ENCODE measurements at regions not wholly inside any gene's neighbourhood (a gene's known extent, or its start where the extent isn't known, plus 50 kb on each side); places are given as distances from the start of the nearest gene placed in this dataset.

DNA sequence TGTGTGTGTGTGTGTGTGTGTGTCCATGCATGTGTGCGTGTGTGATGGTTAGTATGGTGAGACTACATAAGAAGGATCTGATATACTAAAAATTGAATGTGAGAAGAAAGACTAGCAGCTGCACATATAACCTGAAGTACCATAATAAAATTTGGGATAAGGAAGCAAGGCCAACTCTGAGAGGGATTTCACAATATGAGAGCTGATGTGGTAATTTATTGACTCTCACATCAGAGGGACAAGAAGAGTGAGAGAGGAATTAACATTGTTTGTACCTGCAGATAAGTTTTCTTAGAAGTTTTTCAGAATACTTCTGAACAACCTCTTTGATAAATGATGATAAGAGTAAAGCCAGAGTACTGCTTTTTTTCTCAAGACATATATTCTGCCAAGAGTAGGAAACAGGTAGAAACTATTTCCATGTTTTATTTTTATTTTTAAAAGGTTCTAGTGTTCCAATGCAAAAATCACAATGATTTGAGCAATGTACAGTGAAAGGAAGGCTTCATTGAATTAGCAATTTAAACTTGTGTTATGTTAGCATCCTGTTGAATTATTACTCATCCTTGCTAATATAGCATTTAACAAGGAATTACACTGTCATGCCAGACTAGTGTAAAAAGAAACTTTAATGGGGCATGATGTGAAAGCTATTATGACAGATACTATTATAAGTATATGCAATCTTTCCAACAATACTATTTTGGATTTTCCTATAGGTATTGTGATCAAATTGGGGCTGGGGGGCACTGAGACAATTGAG lies 415.5 kb upstream of the ARPP21 start:
- 57% methylated on average over 1 of the region's 1 CpG for WGBS (ENCODE audit: insufficient coverage)
- no peaks in the 10 kb centered on the region for H3K27me3 ChIP-seq (replicated peaks in 1 of 2; ENCODE audit: control insufficient read depth in 2 of 2, extremely low read depth in 1 of 2, insufficient read depth in 2 of 2, low read length in 1 of 2)
- ATAC-seq (replicated peaks in 1 of 4), result no peak
- H3K36me3 ChIP-seq (ENCODE audit: control insufficient read depth in 2 of 2, extremely low read depth in 1 of 2, insufficient read depth in 1 of 2, low read length in 1 of 2), result no peaks in the 10 kb centered on the region
- no peak overlapping the region for H3K4me3 ChIP-seq (ENCODE audit: control insufficient read depth in 1 of 2, extremely low read depth in 1 of 2, low read length in 1 of 2)
- H3K27ac ChIP-seq (ENCODE audit: low read length), result no peak overlapping the region
- no peaks in the 10 kb centered on the region for H3K4me1 ChIP-seq (ENCODE audit: control insufficient read depth in 1 of 2, extremely low read depth in 1 of 2, insufficient read depth in 2 of 2, low read length in 2 of 2)
- H3K9me3 ChIP-seq, result no peaks in the 10 kb centered on the region
- peaks cover 2 to 5% (median 5%) of the 10 kb centered on the region in 3 donors for H3K9me3 Mint-ChIP-seq
- H3K27me3 Mint-ChIP-seq, result no peaks in the 10 kb centered on the region
- no peaks in the 10 kb centered on the region for H3K36me3 Mint-ChIP-seq
- CTCF ChIA-PET, result no interaction called here
- POLR2A ChIA-PET, result no interaction called here
- DNase-seq, result no peak
- no peak overlapping the region for H3K4me3 Mint-ChIP-seq
- H3K4me1 Mint-ChIP-seq, result no peaks in the 10 kb centered on the region
- no peak overlapping the region for H3K27ac Mint-ChIP-seq

DNA sequence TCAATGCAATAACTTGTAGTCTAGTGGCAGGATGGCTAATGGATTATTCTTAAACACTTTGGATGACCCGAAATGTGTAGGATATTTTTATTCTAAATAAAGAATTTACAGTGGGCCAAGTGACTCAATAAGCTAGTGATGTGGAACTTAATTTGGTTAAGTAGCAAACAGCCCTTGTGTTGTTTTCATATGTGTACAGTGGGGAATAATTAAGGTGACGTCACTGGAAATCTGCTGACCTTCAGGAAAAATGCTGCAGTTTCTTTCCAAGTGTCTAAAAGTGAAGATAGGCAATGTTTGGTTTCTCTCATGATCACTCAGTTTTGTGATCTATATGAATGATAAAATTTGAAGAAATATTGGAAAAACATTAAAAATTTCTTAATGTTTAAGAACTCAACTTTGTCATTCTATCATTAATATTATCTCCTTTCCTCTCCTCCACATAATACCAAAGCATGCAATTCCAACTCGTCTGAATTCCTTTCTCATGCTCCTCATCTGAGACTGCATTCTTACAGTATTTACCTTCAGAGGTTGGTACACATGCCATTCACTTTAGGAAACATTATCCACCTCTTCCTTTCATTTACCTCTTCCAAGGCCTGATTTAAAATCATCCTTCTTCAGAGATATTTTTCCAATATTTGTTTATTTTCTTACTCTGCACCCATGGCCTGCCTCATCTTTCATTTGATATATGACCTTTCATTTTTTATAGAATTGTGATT lies 414.6 kb upstream of the ARPP21 start:
- ChIA-PET POLR2A (no interaction called here), CTCF (no interaction called here)
- WGBS (ENCODE audit: insufficient coverage), result 80% methylated on average over 2 of the region's 3 CpGs
- no peaks in the 10 kb centered on the region for H3K36me3 Mint-ChIP-seq
- peaks cover 2 to 5% (median 5%) of the 10 kb centered on the region in 3 donors for H3K9me3 Mint-ChIP-seq
- DNase-seq, result no peak
- Histone ChIP-seq H3K27me3 (replicated peaks in 1 of 2; ENCODE audit: control insufficient read depth in 2 of 2, extremely low read depth in 1 of 2, insufficient read depth in 2 of 2, low read length in 1 of 2) (no peaks in the 10 kb centered on the region), H3K4me1 (ENCODE audit: control insufficient read depth in 1 of 2, extremely low read depth in 1 of 2, insufficient read depth in 2 of 2, low read length in 2 of 2) (no peaks in the 10 kb centered on the region), H3K9me3 (no peaks in the 10 kb centered on the region), H3K36me3 (ENCODE audit: control insufficient read depth in 2 of 2, extremely low read depth in 1 of 2, insufficient read depth in 1 of 2, low read length in 1 of 2) (no peaks in the 10 kb centered on the region), H3K4me3 (ENCODE audit: control insufficient read depth in 1 of 2, extremely low read depth in 1 of 2, low read length in 1 of 2) (no peak overlapping the region), H3K27ac (ENCODE audit: low read length) (no peak overlapping the region)
- ATAC-seq (replicated peaks in 1 of 4), result no peak
- H3K4me3 Mint-ChIP-seq, result no peak overlapping the region
- H3K4me1 Mint-ChIP-seq, result no peaks in the 10 kb centered on the region
- H3K27ac Mint-ChIP-seq, result no peak overlapping the region
- H3K27me3 Mint-ChIP-seq, result no peaks in the 10 kb centered on the region

DNA sequence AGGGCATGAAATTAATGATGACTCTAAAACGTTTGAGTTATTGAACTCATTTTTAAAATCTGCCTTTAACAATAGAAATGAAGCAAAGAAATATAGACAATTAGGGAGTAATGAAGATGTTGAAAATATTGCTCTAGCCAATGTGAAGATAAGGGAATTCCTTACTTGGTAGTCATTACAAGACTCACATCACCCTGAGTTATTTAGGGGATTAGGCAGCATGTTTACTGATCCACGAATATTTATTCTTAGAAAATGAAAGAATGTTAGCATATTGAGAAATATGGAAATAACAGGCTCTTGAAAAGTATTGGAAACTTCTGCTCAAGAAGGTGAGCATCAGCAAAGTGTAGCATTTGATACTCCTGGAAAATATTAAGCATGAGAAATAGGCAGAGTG lies 398.1 kb upstream of the ARPP21 start:
- ATAC-seq (replicated peaks in 1 of 4) (no peak), DNase-seq (no peak)
- Histone ChIP-seq H3K27me3 (replicated peaks in 1 of 2; ENCODE audit: control insufficient read depth in 2 of 2, extremely low read depth in 1 of 2, insufficient read depth in 2 of 2, low read length in 1 of 2) (no peaks in the 10 kb centered on the region), H3K36me3 (ENCODE audit: control insufficient read depth in 2 of 2, extremely low read depth in 1 of 2, insufficient read depth in 1 of 2, low read length in 1 of 2) (no peaks in the 10 kb centered on the region), H3K4me1 (ENCODE audit: control insufficient read depth in 1 of 2, extremely low read depth in 1 of 2, insufficient read depth in 2 of 2, low read length in 2 of 2) (no peaks in the 10 kb centered on the region), H3K9me3 (no peaks in the 10 kb centered on the region), H3K27ac (ENCODE audit: low read length) (no peak overlapping the region), H3K4me3 (ENCODE audit: control insufficient read depth in 1 of 2, extremely low read depth in 1 of 2, low read length in 1 of 2) (no peak overlapping the region)
- Mint-ChIP-seq H3K4me3 (no peak overlapping the region), H3K27ac (no peak overlapping the region), H3K4me1 (no peaks in the 10 kb centered on the region), H3K27me3 (no peaks in the 10 kb centered on the region), H3K36me3 (no peaks in the 10 kb centered on the region), H3K9me3 (peaks cover 0 to 8% (median 0%) of the 10 kb centered on the region in 3 donors)
- ChIA-PET CTCF (no interaction called here), POLR2A (no interaction called here)
- 40% methylated on average over 1 of the region's 2 CpGs for WGBS (ENCODE audit: insufficient coverage)

DNA sequence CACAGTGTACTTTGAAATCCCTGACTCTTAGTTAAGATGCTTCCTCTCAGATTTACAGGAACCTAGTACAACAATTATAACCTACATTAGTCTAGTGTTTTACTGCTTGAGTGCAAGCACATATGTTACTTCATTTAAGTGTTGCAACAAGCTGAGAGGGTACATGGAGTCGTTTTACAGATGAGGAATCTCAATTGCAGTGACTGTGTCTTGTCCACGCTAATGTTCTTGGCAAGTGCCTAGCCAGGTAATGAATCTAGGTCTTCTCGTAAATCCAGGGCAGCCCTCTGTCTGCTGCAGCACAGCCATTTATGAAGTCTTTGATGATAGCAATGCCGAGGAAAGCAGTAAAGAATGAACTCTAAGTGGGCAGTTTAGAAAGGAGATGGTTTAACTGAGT lies 384.4 kb upstream of the ARPP21 start:
- no peak for DNase-seq
- H3K4me1 Mint-ChIP-seq, result no peaks in the 10 kb centered on the region
- no peak overlapping the region for H3K4me3 Mint-ChIP-seq
- WGBS (ENCODE audit: insufficient coverage), result 63% methylated on average over 4 of the region's 4 CpGs
- Histone ChIP-seq H3K36me3 (ENCODE audit: control insufficient read depth in 2 of 2, extremely low read depth in 1 of 2, insufficient read depth in 1 of 2, low read length in 1 of 2) (no peaks in the 10 kb centered on the region), H3K27ac (ENCODE audit: low read length) (no peak overlapping the region), H3K4me3 (ENCODE audit: control insufficient read depth in 1 of 2, extremely low read depth in 1 of 2, low read length in 1 of 2) (no peak overlapping the region), H3K9me3 (no peaks in the 10 kb centered on the region), H3K27me3 (replicated peaks in 1 of 2; ENCODE audit: control insufficient read depth in 2 of 2, extremely low read depth in 1 of 2, insufficient read depth in 2 of 2, low read length in 1 of 2) (no peaks in the 10 kb centered on the region), H3K4me1 (ENCODE audit: control insufficient read depth in 1 of 2, extremely low read depth in 1 of 2, insufficient read depth in 2 of 2, low read length in 2 of 2) (no peaks in the 10 kb centered on the region)
- H3K27ac Mint-ChIP-seq, result no peak overlapping the region
- H3K27me3 Mint-ChIP-seq, result peaks cover 0 to 3% of the 10 kb centered on the region in 2 donors
- H3K36me3 Mint-ChIP-seq, result no peaks in the 10 kb centered on the region
- ChIA-PET POLR2A (no interaction called here), CTCF (no interaction called here)
- H3K9me3 Mint-ChIP-seq, result peaks cover 0 to 11% (median 4%) of the 10 kb centered on the region in 3 donors
- ATAC-seq (replicated peaks in 1 of 4), result no peak

DNA sequence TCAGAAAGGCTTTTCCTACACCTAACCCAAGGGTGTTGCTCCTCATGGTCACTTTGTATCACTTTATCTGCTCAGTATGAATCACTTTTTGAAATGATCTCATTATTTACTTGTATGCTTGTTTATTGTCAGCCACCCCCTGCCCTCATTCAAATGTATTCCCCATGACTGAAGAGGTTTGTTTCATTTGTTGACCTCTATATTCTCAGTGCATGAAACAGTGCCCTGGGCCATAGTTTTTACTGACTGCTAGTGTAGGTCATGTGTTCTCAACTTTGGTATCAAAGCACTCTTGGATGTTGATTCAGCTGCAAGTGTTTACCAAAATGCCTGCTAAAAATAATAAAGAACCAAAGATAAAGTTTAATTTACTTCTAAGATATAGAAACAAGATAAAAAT lies 381.7 kb upstream of the ARPP21 start:
- H3K9me3 Mint-ChIP-seq, result peaks cover 4 to 14% (median 4%) of the 10 kb centered on the region in 3 donors
- H3K36me3 Mint-ChIP-seq, result no peaks in the 10 kb centered on the region
- no peak overlapping the region for H3K4me3 ChIP-seq (ENCODE audit: control insufficient read depth in 1 of 2, extremely low read depth in 1 of 2, low read length in 1 of 2)
- H3K27ac ChIP-seq (ENCODE audit: low read length), result no peak overlapping the region
- ChIA-PET POLR2A (no interaction called here), CTCF (no interaction called here)
- peaks cover 0 to 3% of the 10 kb centered on the region in 2 donors for H3K27me3 Mint-ChIP-seq
- H3K9me3 ChIP-seq, result no peaks in the 10 kb centered on the region
- H3K27me3 ChIP-seq (replicated peaks in 1 of 2; ENCODE audit: control insufficient read depth in 2 of 2, extremely low read depth in 1 of 2, insufficient read depth in 2 of 2, low read length in 1 of 2), result no peaks in the 10 kb centered on the region
- H3K4me1 ChIP-seq (ENCODE audit: control insufficient read depth in 1 of 2, extremely low read depth in 1 of 2, insufficient read depth in 2 of 2, low read length in 2 of 2), result no peaks in the 10 kb centered on the region
- no peak overlapping the region for H3K27ac Mint-ChIP-seq
- H3K4me1 Mint-ChIP-seq, result no peaks in the 10 kb centered on the region
- no peak overlapping the region for H3K4me3 Mint-ChIP-seq
- DNase-seq (no peak), ATAC-seq (replicated peaks in 1 of 4) (no peak)
- no peaks in the 10 kb centered on the region for H3K36me3 ChIP-seq (ENCODE audit: control insufficient read depth in 2 of 2, extremely low read depth in 1 of 2, insufficient read depth in 1 of 2, low read length in 1 of 2)

DNA sequence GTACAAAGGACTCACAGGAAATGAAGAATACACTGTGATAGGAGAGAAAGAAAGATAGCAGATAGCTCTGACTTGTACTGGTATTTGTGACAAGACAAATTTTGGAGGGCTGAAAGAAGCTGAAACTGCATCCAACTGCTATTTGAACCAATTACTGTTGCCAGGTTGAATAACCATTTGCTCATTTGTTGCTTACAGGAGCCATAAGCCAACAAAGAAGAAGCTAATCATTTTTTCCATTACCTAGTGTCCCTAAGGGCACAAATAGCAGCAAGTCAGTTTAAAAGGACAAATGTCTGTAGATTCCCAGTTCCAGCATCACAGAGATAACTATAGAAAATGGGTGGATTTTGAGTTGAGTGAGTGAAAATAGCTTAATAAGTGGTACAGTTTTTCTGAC lies 376.9 kb upstream of the ARPP21 start:
- DNase-seq (no peak), ATAC-seq (replicated peaks in 1 of 4) (no peak)
- ChIA-PET POLR2A (interaction anchor here in 1 of 2 donors (0.6 kb wide), 1 partner anchor 12 kb away, joined by 3 read pairs; no protein-coding TSS in a partner anchor), CTCF (no interaction called here)
- Mint-ChIP-seq H3K27ac (no peak overlapping the region), H3K27me3 (peaks cover 0 to 3% of the 10 kb centered on the region in 2 donors), H3K4me1 (no peaks in the 10 kb centered on the region), H3K9me3 (peaks cover 0 to 11% (median 4%) of the 10 kb centered on the region in 3 donors), H3K4me3 (no peak overlapping the region), H3K36me3 (no peaks in the 10 kb centered on the region)
- H3K9me3 ChIP-seq, result no peaks in the 10 kb centered on the region
- no peak overlapping the region for H3K4me3 ChIP-seq (ENCODE audit: control insufficient read depth in 1 of 2, extremely low read depth in 1 of 2, low read length in 1 of 2)
- no peaks in the 10 kb centered on the region for H3K27me3 ChIP-seq (replicated peaks in 1 of 2; ENCODE audit: control insufficient read depth in 2 of 2, extremely low read depth in 1 of 2, insufficient read depth in 2 of 2, low read length in 1 of 2)
- H3K27ac ChIP-seq (ENCODE audit: low read length), result no peak overlapping the region
- no peaks in the 10 kb centered on the region for H3K4me1 ChIP-seq (ENCODE audit: control insufficient read depth in 1 of 2, extremely low read depth in 1 of 2, insufficient read depth in 2 of 2, low read length in 2 of 2)
- no peaks in the 10 kb centered on the region for H3K36me3 ChIP-seq (ENCODE audit: control insufficient read depth in 2 of 2, extremely low read depth in 1 of 2, insufficient read depth in 1 of 2, low read length in 1 of 2)
